Panc1 (cell line): ENCODE measurements at regions not wholly inside any gene's neighbourhood (a gene's known extent, or its start where the extent isn't known, plus 50 kb on each side); places are given as distances from the start of the nearest gene placed in this dataset.

ENCODE experiments used
- ATAC-seq: fragments of 200-7000 bp; cut with Tn5 transposase; 2 replicates; pipeline ENCODE4 v1.9.1; 2020; ENCODE audit warnings: mild to moderate bottlenecking, moderate library complexity
- BruUV-seq: library from RNA; stranded (reverse); fragments of 400-500 nt; replicated peaks from 2 replicates; lab custom pipeline; 2021; lab: Mats Ljungman, UMichigan
- CTCF ChIA-PET: fragments of 300-600 bp; sonication (Branson Sonifier 250); formaldehyde crosslinking; loops from one replicate; lab custom pipeline; 2022; ENCODE audit warnings: antibody characterized with exemption; lab: Charles Lee
- POLR2A ChIA-PET: fragments of 300-600 bp; sonication (Branson Sonifier 250); formaldehyde crosslinking; loops from one replicate; lab custom pipeline; 2022; ENCODE audit warnings: antibody characterized with exemption; lab: Charles Lee
- DNase-seq: peaks from one replicate; pipeline ENCODE4 v3.0.0-alpha.2; 2010; ENCODE audit warnings: low read depth, low spot score
- H3K27ac ChIP-seq: 2 replicates; pipeline ENCODE4 v1.5.1; 2011; ENCODE audit warnings: mild to moderate bottlenecking, low read length, inconsistent platforms
- H3K27me3 ChIP-seq: fragments of 200-500 bp; sonication (Bioruptor generic); 2 replicates; pipeline ENCODE4 v1.6.0; 2014; ENCODE audit warnings: low read length, inconsistent platforms; ENCODE audit not compliant: control insufficient read depth, insufficient read depth
- H3K36me3 ChIP-seq: fragments of 200-500 bp; sonication (Bioruptor generic); 2 replicates; pipeline ENCODE4 v1.5.1; 2014; ENCODE audit warnings: inconsistent platforms, mild to moderate bottlenecking, low read length, moderate library complexity; ENCODE audit not compliant: control insufficient read depth, insufficient read depth
- H3K4me1 ChIP-seq: 2 replicates; pipeline ENCODE4 v1.5.1; 2011; ENCODE audit warnings: inconsistent platforms, mild to moderate bottlenecking, low read length, moderate library complexity; ENCODE audit not compliant: control insufficient read depth, insufficient read depth
- H3K4me3 ChIP-seq, 2 experiments: 2 replicates each; pipeline ENCODE4 v1.5.1; 2011 to 2012; ENCODE audit warnings: low read depth in 2 of 2, low read length in 2 of 2, mild to moderate bottlenecking in 2 of 2, inconsistent platforms in 1 of 2, moderate library complexity in 1 of 2
- H3K9me3 ChIP-seq: fragments of 200-500 bp; sonication (Bioruptor generic); 2 replicates; pipeline ENCODE4 v1.5.1; 2014; ENCODE audit warnings: low read depth, mild to moderate bottlenecking, inconsistent platforms, low read length, moderate library complexity; ENCODE audit not compliant: control insufficient read depth, insufficient read depth
- CTCF ChIP-seq: fragments of 450-650 bp; IDR thresholded peaks from 2 replicates; pipeline ENCODE4 v1.5.1; 2017; ENCODE audit warnings: mild to moderate bottlenecking
- POLR2AphosphoS5 ChIP-seq: IDR thresholded peaks from 2 replicates; pipeline ENCODE4 v1.6.1; 2012; ENCODE audit warnings: mild to moderate bottlenecking, low read depth, low read length, moderate library complexity
- REST ChIP-seq, 2 experiments: IDR thresholded peaks; 2 replicates each; pipeline ENCODE4 v1.6.1; 2011 to 2012; ENCODE audit warnings: low read depth in 2 of 2, control low read depth in 1 of 2, low read length in 1 of 2, mild to moderate bottlenecking in 1 of 2, moderate library complexity in 1 of 2; ENCODE audit not compliant: insufficient read depth in 1 of 2
- SIN3A ChIP-seq: IDR thresholded peaks from 2 replicates; pipeline ENCODE4 v1.6.1; 2012; ENCODE audit warnings: low read depth, mild to moderate bottlenecking, low read length, moderate library complexity, borderline replicate concordance; ENCODE audit not compliant: insufficient read depth
- TCF7L2 ChIP-seq: IDR thresholded peaks from 2 replicates; pipeline ENCODE4 v1.6.1; 2011; ENCODE audit warnings: mild to moderate bottlenecking, low read depth, low read length, inconsistent platforms
- in situ Hi-C: cut with HindIII; loops from 2 replicates; pipeline ENCODE4 v1.10.0; 2016; ENCODE audit warnings: low sequenced_read_pairs, low pct_unique_long_range_greater_than_20kb
- intact Hi-C: fragments of 100-400 bp; cut with micrococcal nuclease; formaldehyde crosslinking; loops from one replicate; pipeline ENCODE4 v1.10.0; 2022; ENCODE audit not compliant: unreplicated experiment

- Histone ChIP-seq H3K27me3 (no peaks in the 10 kb centered on the region), H3K27ac (no peak overlapping the region), H3K4me3 (no peak overlapping the region), H3K4me1 (no peaks in the 10 kb centered on the region), H3K9me3 (no peaks in the 10 kb centered on the region), H3K36me3 (no peaks in the 10 kb centered on the region)
- ATAC-seq (no peak), DNase-seq (no peak)
- in situ Hi-C loops: no loop called here
- POLR2A ChIA-PET: no interaction called here
- no peak for TF ChIP-seq TCF7L2
- no peak for TF ChIP-seq CTCF
- no peak for TF ChIP-seq REST (IDR thresholded peaks at IDR 0.05; ENCODE audit: insufficient read depth in 1 of 2, low read depth in 2 of 2, low read length in 1 of 2)
- TF ChIP-seq POLR2AphosphoS5: no peak
- TF ChIP-seq SIN3A: no peak
- BruUV-seq: no TSS peak
- intact Hi-C loops: no loop called here
- CTCF ChIA-PET: no interaction called here
Measured at GRCh38 chr5:12959713-12960112, 984.8 kb downstream of the DNAH5 start.

GRCh38 chr5:12952409-12952808 is 992.1 kb downstream of the DNAH5 start:
- DNase-seq (no peak), ATAC-seq (no peak)
- TF ChIP-seq TCF7L2: no peak
- no peak for TF ChIP-seq POLR2AphosphoS5
- no peak for TF ChIP-seq REST (IDR thresholded peaks at IDR 0.05; ENCODE audit: insufficient read depth in 1 of 2, low read depth in 2 of 2, low read length in 1 of 2)
- no peak for TF ChIP-seq CTCF
- TF ChIP-seq SIN3A: no peak
- intact Hi-C loops (no loop called here), in situ Hi-C loops (no loop called here)
- Histone ChIP-seq H3K27ac (no peak overlapping the region), H3K27me3 (no peaks in the 10 kb centered on the region), H3K4me3 (no peak overlapping the region), H3K36me3 (no peaks in the 10 kb centered on the region), H3K4me1 (no peaks in the 10 kb centered on the region), H3K9me3 (no peaks in the 10 kb centered on the region)
- ChIA-PET POLR2A (no interaction called here), CTCF (no interaction called here)
- no TSS peak for BruUV-seq
